Chondrocyte (in vitro differentiated cells): ENCODE measurements at regions not wholly inside any gene's neighbourhood (a gene's known extent, or its start where the extent isn't known, plus 50 kb on each side); places are given as distances from the start of the nearest gene placed in this dataset.

Experiments used
- DNase-seq: peaks from one replicate; pipeline ENCODE4 v3.0.0; 2021; ENCODE audit warnings: mixed read lengths, low spot score
- H3K27ac Mint-ChIP-seq: one replicate; pipeline ENCODE4 v1.8.0; 2021; ENCODE audit warnings: mild to moderate bottlenecking, moderate library complexity, mixed read lengths; ENCODE audit not compliant: unreplicated experiment
- H3K27me3 Mint-ChIP-seq: 2 replicates; pipeline ENCODE4 v1.8.0; 2021; ENCODE audit warnings: low read depth, mixed read lengths
- H3K36me3 Mint-ChIP-seq: 2 replicates; pipeline ENCODE4 v1.8.0; 2021; ENCODE audit warnings: low read depth, mixed read lengths
- H3K4me1 Mint-ChIP-seq: 2 replicates; pipeline ENCODE4 v1.8.0; 2021; ENCODE audit warnings: low read depth, mild to moderate bottlenecking, mixed read lengths
- H3K4me3 Mint-ChIP-seq: one replicate; pipeline ENCODE4 v1.8.0; 2021; ENCODE audit warnings: mild to moderate bottlenecking, moderate library complexity, mixed read lengths; ENCODE audit not compliant: unreplicated experiment
- H3K9me3 Mint-ChIP-seq: 2 replicates; pipeline ENCODE4 v1.8.0; 2021; ENCODE audit warnings: low read depth, mixed read lengths
- CTCF ChIP-seq: fragments of 200-600 bp; sonication (generic); IDR thresholded peaks from 2 replicates; pipeline ENCODE4 v1.5.0; 2021; ENCODE audit warnings: antibody characterized with exemption, mild to moderate bottlenecking, moderate library complexity

DNA sequence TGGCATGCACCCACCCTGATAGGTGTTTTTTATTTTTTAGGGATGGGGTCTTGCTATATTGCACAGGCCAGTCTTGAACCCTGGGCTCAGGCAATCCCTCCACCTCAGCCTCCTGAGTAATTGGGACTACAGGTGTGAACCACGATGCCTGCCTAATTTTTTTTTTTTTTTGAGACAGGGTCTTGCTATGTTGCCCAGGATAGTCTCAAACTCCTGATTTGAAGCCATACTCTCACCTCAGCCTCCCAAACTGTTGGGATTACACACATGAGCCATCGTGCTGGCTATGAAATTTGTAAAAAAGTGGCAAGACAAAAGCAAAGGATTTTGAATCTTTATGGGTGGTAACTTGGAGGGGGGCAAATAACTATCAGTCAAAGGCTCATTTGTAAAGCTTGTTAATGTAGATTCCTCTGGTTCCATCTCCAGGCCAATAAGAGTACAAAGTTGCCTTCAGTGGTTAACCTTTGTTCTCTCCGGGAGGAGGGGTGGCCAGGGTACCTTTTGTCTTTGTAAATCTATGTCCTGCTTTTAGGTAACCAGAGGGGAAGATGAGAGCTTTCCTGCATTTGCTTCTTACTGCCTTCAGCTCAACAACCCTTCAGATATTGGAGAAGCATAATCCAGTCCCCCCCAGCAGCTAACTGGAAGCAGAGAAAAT is 372.0 kb upstream of the JARID2 start:
- H3K27me3 Mint-ChIP-seq, result no peaks in the 10 kb centered on the region
- TF ChIP-seq CTCF, result no peak
- H3K4me3 Mint-ChIP-seq, result no peak overlapping the region
- no peak overlapping the region for H3K27ac Mint-ChIP-seq
- no peak for DNase-seq
- peaks cover 18% of the 10 kb centered on the region for H3K4me1 Mint-ChIP-seq
- no peaks in the 10 kb centered on the region for H3K9me3 Mint-ChIP-seq
- H3K36me3 Mint-ChIP-seq, result no peaks in the 10 kb centered on the region

DNA sequence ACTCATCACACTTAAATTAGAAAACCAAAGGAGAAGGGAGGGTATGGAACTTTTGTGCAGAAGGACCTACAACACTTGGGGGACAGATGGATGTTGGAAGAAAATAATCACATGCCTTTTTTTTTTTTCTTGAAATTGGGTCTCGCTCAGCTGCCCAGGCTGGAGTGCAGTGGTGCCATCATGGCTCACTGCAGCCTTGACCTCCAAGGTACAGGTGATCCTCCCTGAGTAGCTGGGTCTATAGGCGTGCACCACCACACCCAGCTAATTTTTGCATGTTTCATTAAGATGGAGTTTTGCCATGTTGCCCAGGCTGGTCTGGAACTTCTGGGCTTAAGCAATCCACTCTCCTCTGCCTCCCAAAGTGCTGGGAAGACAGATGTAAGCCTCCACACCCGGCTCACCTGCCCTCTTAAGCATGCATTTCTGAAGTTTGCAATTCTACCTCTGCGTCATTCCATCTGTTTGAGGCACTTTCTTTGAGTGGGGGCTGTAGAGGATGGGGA is 370.8 kb upstream of the JARID2 start:
- peaks cover 18% of the 10 kb centered on the region for H3K4me1 Mint-ChIP-seq
- H3K27ac Mint-ChIP-seq, result no peak overlapping the region
- DNase-seq, result no peak
- TF ChIP-seq CTCF, result no peak
- H3K27me3 Mint-ChIP-seq, result no peaks in the 10 kb centered on the region
- H3K4me3 Mint-ChIP-seq, result no peak overlapping the region
- no peaks in the 10 kb centered on the region for H3K9me3 Mint-ChIP-seq
- H3K36me3 Mint-ChIP-seq, result no peaks in the 10 kb centered on the region

GRCh38 chr6:14875481-14876063 is 370.3 kb upstream of the JARID2 start:
- Mint-ChIP-seq H3K27me3 (no peaks in the 10 kb centered on the region), H3K27ac (no peak overlapping the region), H3K4me3 (no peak overlapping the region), H3K4me1 (peaks cover 20% of the 10 kb centered on the region), H3K36me3 (no peaks in the 10 kb centered on the region), H3K9me3 (no peaks in the 10 kb centered on the region)
- TF ChIP-seq CTCF, result no peak
- no peak for DNase-seq

DNA sequence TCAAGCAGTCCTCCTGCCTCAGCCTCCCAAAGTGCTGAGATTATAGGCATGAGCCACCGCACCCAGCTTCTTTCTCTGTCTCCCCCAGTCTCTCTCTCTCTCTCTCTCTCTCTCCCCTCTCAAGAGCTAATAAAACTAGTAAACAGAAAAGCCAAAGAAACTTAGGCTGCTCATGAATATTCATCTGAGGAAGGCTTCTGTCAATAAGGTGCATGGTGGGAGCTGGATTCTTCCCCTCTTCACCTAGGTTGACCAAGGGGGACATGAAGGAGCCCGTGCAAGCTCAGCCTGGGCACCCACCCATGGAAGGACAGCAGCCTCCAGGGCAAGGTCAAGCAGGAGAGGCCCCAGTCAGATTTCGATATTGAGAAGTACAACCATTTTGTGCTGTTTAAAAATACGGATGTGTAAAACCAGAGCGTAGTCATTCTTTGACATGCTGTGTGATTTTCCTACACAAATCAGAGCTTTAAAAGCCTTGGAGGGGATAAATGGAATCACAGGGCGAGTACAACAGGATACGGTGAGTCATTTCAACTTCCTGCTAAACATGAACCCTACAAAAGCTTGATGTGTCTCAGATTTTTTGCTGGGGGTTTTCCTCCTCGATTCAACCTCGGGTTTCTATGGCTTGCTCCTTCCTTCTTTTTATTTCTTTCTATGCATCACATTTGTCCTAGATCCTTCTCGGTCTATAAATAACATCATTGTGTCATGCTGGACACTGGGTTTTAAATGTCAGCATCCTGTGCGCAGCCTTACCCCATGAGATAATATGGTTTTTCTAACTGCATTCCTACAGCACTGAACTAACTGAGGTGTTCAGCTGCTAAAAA is 368.9 kb upstream of the JARID2 start:
- no peaks in the 10 kb centered on the region for H3K9me3 Mint-ChIP-seq
- H3K4me3 Mint-ChIP-seq, result peak overlapping the region; percentile 51
- H3K36me3 Mint-ChIP-seq, result no peaks in the 10 kb centered on the region
- DNase-seq, result no peak
- H3K27me3 Mint-ChIP-seq, result no peaks in the 10 kb centered on the region
- peaks cover 24% of the 10 kb centered on the region for H3K4me1 Mint-ChIP-seq
- TF ChIP-seq CTCF, result no peak
- H3K27ac Mint-ChIP-seq, result peak overlapping the region; percentile 91

GRCh38 chr6:14877758-14878157 is 368.1 kb upstream of the JARID2 start:
- H3K27me3 Mint-ChIP-seq, result no peaks in the 10 kb centered on the region
- H3K9me3 Mint-ChIP-seq, result no peaks in the 10 kb centered on the region
- H3K27ac Mint-ChIP-seq, result peak overlapping the region; percentile 91
- DNase-seq, result no peak
- TF ChIP-seq CTCF, result no peak
- no peaks in the 10 kb centered on the region for H3K36me3 Mint-ChIP-seq
- peaks cover 31% of the 10 kb centered on the region for H3K4me1 Mint-ChIP-seq
- H3K4me3 Mint-ChIP-seq, result no peak overlapping the region
